ENCODE measurements at regions not wholly inside any gene's neighbourhood (a gene's known extent, or its start where the extent isn't known, plus 50 kb on each side); places are given as distances from the start of the nearest gene placed in this dataset.

- no peak overlapping the region for H3K4me3 ChIP-seq (ENCODE audit: low read depth, low read length)
- TF ChIP-seq CTCF (IDR thresholded peaks at IDR 0.05; ENCODE audit: low read depth, low read length), result no peak
- in situ Hi-C loops (cut with HindIII; ENCODE audit: low sequenced_read_pairs), result no loop called here
- peak; percentile 55 for DNase-seq (ENCODE audit: low read depth, low spot score)
These were observed 239.1 kb upstream of the NUDT12 start for GRCh38 chr5:103801681-103802080.

- in situ Hi-C loops (cut with HindIII; ENCODE audit: low sequenced_read_pairs), result no loop called here
- DNase-seq (ENCODE audit: low read depth, low spot score), result peak; percentile 22
- no peak overlapping the region for H3K4me3 ChIP-seq (ENCODE audit: low read depth, low read length)
- TF ChIP-seq CTCF (IDR thresholded peaks at IDR 0.05; ENCODE audit: low read depth, low read length), result no peak
These were observed 238.3 kb upstream of the NUDT12 start for GRCh38 chr5:103800741-103801495.

- in situ Hi-C loops (cut with HindIII; ENCODE audit: low sequenced_read_pairs), result no loop called here
- H3K4me3 ChIP-seq (ENCODE audit: low read depth, low read length), result no peak overlapping the region
- no peak for DNase-seq (ENCODE audit: low read depth, low spot score)
- TF ChIP-seq CTCF (IDR thresholded peaks at IDR 0.05; ENCODE audit: low read depth, low read length), result no peak
These were observed 231.1 kb upstream of the NUDT12 start for GRCh38 chr5:103793595-103794182.

GRCh38 chr5:103785569-103785968 lies 223.0 kb upstream of the NUDT12 start:
- DNase-seq (ENCODE audit: low read depth, low spot score), result no peak
- no peak overlapping the region for H3K4me3 ChIP-seq (ENCODE audit: low read depth, low read length)
- in situ Hi-C loops (cut with HindIII; ENCODE audit: low sequenced_read_pairs), result no loop called here
- TF ChIP-seq CTCF (IDR thresholded peaks at IDR 0.05; ENCODE audit: low read depth, low read length), result no peak

- DNase-seq (ENCODE audit: low read depth, low spot score), result no peak
- in situ Hi-C loops (cut with HindIII; ENCODE audit: low sequenced_read_pairs), result no loop called here
- no peak for TF ChIP-seq CTCF (IDR thresholded peaks at IDR 0.05; ENCODE audit: low read depth, low read length)
- no peak overlapping the region for H3K4me3 ChIP-seq (ENCODE audit: low read depth, low read length)
These were observed 221.1 kb upstream of the NUDT12 start for GRCh38 chr5:103783669-103784068.

GRCh38 chr5:103780794-103781193 lies 218.2 kb upstream of the NUDT12 start:
- no peak for TF ChIP-seq CTCF (IDR thresholded peaks at IDR 0.05; ENCODE audit: low read depth, low read length)
- no peak for DNase-seq (ENCODE audit: low read depth, low spot score)
- H3K4me3 ChIP-seq (ENCODE audit: low read depth, low read length), result no peak overlapping the region
- in situ Hi-C loops (cut with HindIII; ENCODE audit: low sequenced_read_pairs), result no loop called here
